ENCODE measurements at regions not wholly inside any gene's neighbourhood (a gene's known extent, or its start where the extent isn't known, plus 50 kb on each side); places are given as distances from the start of the nearest gene placed in this dataset.
"Not testable (repeated sequence)": the region's sequence is repeated elsewhere in the genome, so short reads cannot be mapped to it uniquely, and the experiment has no call there.

DNA sequence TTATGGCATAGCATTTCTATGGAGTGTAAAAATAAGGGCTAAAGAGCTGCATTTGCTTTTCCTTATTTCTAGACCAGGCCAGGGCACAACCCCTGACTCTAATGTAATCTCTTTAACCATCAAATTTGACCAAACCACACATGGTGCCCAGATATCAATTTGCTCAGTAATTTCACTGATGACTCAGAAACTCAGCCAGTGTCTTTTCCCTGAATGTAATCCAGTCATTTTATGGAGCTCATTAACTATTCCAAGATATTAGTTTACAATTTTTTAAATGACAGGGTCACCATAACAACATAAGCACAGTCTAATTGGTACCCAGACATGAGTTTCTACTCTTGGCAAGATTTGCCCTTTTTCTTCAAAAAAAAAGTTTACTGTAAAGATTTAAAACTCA lies 270.8 kb upstream of the AGAP1 start:
- no peak for DNase-seq

DNA sequence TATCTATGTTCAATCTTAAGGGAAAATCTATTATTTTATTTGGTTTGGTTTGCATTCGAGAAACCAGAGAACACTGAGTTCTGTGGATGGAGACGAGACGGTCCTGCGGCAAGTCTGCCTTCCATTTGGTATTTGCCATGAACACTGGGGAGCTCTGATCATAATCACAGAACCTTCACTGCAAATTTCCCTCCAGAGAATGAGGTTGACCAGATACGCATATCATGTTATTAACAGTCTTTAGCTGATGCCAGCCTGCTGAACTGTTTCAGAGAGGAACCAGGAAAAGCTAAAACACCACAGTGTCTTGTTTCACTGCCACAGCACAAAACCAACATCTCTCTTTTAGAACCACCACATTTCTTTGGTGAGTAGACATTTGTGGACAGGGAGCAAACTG lies 269.4 kb upstream of the AGAP1 start:
- DNase-seq = no peak

DNA sequence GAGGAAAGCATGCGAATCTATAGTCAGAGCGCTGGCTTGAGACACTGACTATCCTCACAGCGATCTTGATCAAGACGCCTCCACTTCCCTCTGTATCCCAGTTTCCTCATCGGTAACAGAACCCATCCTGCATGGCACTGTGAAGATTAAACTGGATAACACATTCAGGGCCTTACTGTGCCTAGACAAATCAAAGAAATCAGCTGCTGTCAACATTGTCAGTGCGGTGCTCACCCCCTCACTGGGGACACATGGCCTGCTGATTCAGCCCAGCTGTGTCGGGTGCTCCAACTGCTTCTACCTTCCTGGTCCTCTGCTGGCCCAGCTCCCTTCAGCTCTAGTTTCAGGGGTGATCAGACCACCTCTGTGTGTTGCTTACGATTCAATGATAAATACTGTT lies 268.6 kb upstream of the AGAP1 start:
- DNase-seq = no peak

DNA sequence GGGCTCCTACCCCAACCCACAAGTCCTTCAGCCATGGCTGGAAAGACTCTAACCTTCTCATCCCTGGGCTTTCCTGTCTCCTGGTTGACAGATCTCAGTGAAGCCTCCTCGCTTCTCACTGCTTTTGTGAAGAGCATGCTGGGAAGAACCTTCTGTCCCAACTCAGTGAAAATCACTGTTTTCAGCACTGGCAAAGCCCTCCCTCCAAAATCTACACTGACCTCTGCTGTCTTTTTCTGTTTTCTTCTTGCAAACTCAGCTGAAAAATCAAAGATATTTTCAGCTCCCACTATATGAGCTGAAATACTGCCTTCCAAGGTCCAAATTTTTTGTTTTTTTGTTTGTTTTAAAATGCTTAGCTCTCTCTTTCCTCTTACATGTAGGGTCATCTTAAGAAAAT lies 266.3 kb upstream of the AGAP1 start:
- DNase-seq = no peak

DNA sequence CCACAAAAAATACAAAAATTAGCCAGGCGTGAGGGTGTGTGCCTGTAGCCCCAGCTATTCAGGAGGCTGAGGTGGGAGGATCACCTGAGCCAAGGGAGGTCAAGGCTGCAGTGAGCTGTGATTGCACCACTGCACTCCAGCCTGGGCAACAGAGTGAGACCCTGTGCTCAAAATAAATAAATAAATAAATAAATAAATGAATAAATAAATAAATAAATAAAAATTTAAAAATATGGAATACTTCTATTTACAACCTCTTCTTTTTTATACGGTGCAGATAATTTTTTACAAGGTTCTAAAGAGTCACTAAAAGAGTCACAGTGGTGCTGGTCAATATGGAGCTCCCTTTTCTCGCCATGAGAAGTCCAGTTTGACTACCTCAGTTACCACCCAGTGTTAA lies 265.4 kb upstream of the AGAP1 start:
- DNase-seq = not testable (repeated sequence)

DNA sequence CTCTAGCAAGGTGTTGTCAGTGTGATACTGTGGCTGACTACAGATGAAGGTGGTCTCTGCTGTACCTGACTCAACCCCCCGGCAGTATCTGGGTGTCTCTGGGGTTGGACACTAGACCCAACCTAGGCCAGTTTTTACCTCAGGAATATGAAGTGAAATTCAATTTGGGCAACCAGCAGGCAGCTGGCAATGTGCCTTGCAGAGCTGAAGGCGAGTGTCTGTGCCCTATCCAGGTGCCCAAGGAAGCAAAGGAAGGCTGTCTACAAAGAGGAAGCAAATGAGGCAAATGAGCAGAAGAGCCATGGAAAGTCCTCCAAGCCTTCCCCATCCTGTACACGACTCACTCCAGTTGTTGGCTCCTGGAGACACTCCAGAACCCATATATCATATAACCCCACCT lies 264.6 kb upstream of the AGAP1 start:
- no peak for DNase-seq

DNA sequence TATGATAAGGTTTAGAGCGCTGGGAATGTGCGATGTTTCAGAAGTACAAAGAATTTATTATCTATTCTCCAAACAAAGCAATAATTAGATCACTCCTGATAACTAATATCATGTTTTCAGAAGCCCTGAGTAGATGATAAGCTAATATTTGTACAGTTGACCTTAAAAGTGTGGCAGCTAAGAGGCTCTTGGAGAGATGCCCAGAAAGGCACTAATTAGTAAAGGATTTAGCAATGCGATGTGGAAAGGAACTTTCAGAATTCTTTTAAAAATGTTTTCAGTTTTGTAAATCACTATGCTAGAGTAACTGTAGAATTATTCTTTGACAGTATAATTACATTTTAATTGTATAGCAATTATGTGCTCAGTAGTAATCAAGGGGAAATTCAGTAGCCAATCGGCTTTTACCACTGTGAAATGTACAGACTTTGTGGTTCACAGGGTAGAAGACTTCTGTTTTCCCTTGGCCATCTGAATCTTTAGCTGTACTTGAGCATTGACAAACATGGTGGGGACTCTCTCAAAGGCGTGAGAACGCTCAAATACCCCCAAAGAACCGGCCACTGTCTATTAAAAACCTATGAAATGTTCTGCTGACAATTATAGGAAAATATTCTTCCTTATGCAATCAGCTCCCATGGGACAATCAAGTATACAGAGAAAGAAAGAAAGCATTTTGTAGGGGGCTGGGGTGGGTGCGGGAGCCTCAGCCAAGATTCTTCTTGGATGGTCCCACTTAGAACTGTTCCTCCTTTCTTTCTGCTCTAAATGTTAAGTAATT lies 262.8 kb upstream of the AGAP1 start:
- no peak for DNase-seq

DNA sequence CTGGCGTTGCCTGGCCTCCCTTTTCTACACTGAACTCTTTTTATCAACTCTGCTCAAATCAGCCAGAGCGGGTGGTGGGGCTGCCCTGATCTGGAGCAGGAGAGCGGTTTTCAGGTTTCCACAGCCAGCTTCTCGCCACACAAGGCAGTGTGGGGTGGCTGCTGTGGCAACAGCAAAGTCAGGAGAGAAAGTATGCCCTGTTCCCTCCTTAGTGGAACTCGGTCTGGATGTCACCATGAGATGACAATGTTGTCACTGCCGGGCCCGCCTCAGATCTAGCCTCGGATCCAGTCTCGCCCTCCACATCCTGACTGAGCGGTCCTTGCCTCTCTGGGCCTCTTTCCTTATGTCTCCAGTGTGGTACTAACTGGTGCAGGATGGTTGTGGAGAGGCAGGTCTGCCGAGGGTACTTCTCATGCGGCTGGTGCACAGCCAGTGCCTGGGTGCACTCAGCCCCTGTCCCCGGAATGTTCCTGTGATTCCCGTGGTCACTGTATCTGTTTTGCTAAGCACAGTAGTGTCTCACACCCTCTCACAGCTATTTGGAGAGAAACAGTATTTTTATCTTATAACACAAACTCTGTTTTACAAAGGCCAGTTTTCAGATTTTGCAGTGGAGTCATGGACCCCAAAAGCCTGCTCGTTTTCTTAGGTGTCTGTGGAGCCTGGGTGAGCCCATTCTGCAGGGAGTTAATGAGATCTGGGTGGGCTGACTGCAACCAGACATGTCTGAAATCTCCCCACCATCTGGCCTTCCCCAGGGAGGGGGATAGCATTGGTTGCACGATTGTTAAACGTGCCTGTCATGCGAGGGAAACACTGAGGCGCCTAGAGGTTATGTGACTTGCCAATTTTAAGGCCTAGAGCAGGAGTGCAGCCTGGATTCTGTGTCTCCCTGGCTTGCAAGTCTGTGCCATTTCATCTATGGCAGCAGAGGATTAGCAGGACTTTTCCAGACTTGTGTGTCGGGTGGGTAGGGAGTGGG lies 261.1 kb upstream of the AGAP1 start:
- DNase-seq = no peak

DNA sequence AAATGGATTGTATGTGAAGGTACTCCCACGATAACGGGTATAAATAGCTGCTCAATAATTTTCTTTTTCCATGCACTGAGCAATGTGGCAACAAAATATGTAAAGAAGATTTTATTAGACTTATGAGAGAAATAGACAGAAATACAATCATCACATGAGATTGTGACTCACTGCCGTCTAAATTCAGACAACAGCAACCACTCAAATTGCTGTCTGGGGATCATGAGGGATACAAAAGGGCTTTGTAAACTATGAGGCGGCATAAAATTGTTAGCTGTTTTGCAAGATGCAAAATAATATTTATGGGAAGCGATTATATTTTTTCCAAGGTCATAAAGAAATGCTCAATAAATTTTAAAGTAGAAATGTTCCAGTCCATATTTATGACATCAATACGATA lies 259.1 kb upstream of the AGAP1 start:
- no peak for DNase-seq

DNA sequence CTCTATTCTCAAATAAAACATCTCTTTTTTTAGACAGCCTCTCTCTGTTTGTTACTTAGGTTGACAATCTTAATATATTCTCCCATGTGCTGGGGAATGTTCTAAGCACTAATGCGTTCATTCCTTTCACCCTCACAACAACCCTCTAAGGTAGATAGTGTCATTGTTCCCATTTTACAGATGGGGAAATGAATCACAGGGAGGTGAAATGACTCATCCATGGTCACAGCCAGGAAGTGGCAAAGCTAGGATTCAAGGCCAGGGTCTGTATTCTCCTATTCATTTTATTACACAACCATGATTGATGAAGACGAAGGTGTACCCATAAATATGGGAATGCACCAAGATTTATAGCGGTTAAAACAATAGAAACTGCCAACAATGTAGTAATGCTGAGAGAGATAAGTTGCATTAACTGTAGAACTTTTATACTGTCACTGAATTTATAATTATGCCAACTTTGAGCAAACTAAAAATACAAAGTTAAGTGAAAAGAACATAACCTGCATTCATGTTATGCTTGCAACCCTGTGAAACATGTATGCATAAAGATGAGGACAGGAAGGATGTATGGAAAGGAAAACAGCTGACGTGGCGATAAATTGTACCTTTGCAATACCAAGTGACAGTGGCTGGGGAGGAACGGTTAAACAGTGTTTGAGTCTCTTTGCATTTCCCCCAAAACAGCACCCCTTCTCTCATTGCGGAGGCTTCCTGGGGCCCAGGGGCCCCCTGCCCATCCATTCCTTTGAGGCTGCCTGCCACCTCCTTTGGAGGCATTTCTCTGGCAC lies 257.7 kb upstream of the AGAP1 start:
- DNase-seq = no peak

DNA sequence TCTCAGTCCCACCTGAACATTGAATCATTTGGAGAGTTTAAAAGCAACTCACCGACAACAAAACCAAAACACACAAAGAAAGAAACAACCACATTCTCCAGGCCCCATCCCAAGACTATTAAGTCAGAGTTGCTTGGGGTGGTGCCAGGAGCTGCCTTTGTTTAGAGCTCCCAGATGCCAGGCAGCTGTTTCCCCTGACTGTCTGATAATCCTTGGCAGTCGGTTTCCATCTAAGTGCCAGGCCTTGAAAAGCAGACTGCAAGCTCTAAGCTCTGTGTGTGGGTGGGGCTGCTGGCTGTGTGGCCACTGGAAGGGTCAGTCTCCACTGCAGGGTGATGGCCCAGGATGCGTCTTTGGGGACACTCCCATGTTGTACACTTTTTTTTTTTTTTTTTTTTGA lies 255.3 kb upstream of the AGAP1 start:
- DNase-seq = no peak

DNA sequence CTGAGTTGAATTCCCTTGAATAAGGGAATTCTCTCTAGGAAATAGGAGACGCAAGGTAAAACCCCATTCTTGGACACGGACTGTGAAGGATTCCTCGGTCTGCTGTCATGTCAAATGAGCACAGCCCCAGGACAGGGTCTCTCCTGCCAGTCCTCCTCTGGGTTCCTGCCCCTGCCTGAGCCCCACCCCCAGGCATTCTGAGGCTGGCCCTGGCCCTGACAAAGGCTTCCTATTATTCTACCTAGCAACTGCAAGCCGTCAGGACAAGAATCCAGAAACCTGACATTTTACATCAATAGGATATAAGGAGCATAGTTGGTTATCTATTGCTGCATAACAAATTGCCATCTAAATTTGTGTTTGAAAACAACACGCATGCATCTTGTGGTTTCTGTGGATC lies 253.3 kb upstream of the AGAP1 start:
- no peak for DNase-seq

DNA sequence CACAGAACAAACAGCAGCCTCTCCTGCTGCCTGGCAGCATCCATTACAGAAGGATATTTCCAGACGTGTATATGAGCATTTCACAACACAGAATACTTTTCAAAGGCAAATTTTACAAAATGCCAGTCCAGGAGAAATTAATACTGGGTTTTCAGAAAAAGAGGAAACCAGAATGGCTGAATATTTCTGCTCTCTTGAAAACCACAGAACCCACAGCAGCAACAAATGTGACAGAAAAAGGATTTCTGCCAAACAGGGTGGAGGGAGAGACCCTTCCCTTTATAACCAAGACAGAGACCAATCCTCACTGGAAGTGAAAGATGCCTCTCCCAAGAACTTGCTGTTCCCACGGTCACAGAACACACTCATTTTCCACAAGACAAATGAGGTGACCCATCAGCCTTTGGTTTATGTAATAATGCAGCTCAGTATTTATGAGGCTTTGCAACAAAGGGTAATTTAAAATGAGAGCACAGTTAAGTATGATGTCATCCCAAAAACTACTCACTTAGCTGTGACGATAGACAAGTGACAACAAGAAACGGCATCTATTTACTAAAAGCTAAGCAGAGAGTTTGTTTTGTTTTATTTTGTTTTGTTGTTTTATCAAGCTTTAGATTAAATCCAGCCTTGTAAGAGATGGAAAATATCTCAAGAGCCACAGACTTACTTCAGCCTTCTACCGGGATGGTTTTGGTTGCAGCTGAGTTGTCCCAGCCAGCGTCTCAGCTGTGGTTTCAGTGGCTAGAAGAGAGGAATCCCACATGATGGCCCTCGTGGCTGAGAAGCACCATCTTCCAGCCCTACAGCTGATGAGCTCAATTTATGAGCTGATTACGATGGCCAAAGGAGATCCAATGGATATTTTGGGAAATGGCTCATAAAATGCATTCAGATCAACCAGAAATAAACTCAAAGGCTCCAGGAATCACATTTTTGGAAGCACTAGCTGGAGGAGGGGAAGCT lies 249.3 kb upstream of the AGAP1 start:
- DNase-seq = peak; percentile 53

DNA sequence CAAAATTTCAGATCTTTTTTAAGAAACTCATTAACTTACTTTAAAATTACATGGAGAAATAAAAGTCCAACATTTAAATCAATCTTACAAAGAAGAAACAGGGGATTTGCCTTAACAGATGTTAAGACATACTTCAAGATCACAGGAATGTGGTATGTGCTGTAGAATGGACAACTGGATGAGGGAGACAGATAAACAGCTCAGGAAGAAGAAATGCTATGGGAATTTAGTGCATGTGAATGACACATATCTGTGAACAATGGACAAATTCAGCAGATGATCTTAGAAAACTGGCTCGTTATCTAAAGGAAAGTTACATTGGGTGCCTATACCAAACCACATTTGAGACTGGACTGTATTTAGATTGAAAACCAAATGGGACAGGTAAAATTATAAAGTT lies 246.8 kb upstream of the AGAP1 start:
- DNase-seq = no peak

DNA sequence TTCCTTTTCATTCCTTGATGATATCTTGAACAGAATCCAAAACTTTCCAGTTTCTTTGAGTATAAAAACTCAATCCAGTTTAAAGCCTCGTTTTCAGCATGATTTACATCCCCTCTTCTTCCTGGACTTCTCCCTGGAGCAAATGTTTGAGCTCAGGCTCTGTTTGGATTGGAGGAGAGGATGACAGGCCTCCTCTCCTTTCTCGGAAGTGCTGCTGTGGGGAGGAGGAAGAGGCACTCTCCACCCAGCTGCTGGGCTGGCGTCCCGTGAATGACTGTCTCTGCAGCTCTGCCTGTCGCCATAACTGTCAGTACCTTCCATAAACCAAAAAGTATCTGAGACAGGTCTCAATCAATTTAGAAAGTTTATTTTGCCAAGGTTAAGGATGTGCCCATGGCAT lies 238.2 kb upstream of the AGAP1 start:
- no peak for DNase-seq

DNA sequence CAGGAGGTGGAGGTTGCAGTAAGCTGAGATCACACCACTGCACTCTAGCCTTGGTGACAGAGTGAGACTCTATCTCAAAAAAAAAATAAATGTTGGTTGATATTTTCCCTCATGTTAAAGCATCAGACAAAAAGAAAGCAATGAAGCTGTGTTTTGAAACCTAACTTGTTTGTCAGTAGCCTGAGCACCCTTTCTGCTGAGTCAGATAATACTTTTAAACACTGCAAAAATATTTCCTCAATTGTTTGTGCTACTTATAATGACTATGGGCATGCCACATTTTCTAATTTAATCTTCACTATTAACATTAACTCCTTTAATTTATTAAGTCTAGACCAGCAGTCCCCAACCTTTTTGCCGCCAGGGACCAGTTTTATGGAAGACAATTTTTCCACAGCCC lies 236.3 kb upstream of the AGAP1 start:
- no peak for DNase-seq

DNA sequence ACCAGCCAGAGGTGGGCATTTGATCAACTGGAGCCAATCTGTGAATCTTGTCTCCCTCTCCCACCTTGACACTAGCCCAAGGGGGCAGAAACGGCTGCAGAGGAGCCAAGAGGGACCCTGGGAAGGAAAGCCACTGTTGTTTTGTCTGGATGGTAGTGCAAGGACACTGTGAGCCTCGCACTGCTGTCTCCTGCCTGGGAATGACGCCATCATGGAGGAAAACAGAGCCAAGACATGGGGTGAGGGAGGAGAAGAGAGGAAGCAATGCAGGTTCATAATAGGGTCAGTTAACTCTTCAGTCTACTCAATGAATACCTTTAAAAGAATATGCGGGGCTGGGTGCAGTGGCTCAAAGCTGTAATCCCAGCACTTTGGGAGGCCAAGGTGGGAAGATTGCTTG lies 231.1 kb upstream of the AGAP1 start:
- DNase-seq = no peak

DNA sequence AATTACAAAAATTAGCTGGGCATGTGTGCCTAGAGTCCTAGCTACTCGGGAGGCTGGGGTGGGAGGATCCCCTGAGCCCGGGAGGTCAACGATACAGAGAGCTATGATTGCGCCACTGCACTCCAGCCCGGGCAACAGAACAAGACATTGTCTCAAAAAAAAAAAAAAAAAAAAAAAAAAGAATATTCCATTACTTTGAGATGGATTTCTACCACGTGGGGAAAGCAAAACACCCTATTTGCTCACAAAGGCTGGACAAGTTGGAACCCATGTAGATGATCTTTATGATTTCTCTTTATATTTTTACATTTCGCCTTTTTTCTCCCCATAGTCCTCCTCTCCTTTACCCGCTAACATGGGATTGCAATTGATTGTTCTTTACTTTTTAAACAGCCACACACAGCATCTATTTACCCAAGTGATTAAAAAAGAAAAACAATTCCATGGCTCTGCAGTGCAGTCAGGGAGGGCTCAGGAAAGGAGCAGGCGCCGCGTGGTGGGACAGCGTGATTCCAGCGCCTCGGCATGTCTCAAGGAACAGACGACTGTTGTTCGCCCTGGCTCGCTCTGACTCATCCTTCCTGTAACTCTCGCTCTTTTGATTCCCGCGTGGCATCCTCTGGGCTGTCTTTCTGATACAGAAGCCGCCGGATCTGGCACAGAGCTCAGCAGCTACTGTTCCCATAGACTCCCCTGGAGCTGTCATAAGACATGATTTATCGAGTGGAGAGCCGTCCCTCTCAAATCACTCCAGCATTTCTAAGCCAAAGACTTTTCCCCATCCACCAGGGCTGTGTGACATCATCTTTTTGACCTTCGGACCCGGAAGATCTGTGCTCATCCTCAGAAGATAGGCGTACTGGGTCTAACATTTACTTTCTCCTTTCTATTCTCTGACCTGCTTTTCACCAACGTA lies 230.4 kb upstream of the AGAP1 start:
- DNase-seq = no peak

DNA sequence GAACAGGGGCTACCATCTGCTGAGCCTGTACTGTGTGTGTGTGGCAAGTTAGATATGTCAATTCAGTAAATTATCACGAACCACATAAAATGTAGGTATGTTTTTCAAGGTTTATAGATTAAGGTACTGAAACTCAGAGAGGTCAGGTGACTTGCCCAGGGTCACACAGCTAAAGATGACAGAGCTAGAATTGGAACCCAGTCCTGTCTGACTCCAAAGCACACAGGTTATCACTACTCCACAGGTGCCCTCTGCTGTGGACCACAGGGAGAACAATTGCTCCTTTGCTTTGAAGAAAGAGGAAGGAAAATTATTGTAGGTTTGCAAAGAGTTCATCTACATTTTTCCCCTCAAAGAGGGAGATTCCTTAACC lies 229.7 kb upstream of the AGAP1 start:
- DNase-seq = no peak

DNA sequence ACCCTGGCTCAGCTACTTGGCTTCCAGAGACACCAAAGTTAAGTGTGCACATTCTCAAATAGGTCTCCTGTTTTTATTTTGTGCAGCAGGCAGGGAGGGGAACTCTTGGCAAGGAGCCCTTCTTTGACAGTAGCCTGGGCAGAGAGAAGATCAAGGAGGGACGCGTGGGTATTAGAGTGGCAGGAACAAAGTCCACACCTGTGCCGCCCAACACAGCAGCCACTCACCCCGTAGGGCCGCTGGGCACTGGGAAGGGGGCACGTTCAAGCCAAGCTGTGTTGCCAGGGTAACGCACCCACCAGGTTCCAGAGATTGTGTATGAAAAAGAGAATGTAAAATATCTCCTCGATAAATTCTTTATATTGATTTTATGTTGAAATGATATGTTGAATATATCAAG lies 229.3 kb upstream of the AGAP1 start:
- no peak for DNase-seq

DNA sequence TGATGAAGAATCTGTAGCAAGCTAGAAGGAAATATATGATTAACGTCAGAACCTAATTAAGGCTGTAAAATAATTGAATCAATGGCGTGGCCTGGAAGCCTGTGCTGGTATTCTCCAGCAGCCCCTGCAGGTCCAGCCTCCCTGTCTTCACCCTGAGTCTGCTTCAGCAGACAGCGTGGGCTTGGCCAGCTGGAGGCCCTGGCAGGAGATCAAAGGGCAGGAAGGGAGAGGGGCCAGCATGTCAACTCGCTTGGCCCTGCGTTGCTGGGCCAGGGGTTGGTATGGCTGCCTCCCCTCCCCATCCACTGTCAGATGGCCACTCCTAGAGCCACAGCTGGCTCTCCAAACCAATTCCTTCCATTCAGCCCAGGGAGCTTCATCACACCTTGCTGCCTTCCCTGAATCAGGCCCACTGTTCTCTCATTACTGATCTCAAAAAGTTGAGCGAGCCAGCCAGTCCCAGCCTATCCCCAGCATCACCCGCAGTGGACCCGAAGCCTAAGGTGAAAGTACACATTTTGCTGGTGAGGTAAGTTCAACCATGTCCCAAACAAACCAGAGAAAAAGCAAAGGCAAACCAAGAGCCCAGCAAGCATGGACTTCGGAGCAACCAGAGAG lies 228.4 kb upstream of the AGAP1 start:
- no peak for DNase-seq
